ENCODE measurements at regions not wholly inside any gene's neighbourhood (a gene's known extent, or its start where the extent isn't known, plus 50 kb on each side); places are given as distances from the start of the nearest gene placed in this dataset.
"Not testable (repeated sequence)": the region's sequence is repeated elsewhere in the genome, so short reads cannot be mapped to it uniquely, and the experiment has no call there.

DNA sequence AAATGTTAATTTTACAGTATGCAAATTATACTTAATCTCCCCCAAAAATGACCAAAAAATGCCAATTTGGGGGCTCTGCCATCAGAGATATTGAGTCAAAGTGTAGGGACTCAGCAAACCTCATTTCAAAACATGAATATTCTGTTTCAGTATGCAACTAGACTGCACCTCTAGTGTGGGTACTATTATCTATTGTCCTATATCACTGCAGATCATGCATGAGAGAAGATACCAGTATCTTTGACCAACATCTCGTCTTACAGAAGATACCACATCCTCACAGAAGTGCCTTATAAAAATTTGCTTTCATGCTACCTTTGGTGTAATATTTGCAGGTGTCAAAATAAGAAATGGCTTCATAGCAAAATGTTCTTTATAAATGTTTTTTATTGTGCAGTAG is 623.8 kb downstream of the TENT5A start:
- no peak for DNase-seq (ENCODE audit: low read depth)

DNA sequence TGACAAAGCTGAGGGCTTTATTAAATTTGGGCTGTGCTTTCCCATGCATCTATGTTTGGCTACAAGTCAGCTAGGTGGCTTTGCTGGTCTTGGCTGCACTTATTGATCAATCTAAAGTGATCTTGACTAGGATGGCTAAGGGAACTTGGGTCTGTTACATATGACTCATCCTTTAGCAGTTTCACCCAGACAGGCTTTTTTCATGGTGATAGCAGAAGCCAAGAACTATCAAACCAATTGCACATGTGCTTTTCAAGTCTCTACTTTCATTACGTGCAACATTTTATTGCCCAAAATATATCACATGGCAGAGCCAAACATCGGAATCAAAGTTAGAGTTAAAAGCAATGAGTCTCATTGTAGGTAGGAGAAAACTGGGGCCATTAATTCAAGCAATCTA is 626.3 kb downstream of the TENT5A start:
- no peak for DNase-seq (ENCODE audit: low read depth)

DNA sequence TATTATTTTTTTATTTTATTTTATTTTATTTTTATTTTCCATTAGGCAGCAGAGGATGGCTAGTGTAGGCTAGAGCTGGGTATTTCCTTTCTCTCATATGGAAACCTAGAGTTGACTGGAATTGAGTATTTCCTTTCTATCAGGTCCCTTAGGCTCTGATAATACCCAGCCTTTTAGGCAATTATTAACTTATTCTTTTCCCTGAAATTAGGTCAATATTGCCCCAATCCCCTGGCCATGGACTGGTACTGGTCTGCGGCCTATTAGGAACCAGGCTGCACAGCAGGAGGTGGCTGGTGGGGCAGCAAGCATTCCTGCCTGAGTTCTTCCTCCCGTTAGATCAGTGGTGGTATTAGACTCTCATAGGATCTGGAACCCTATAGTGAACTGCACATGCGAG is 632.2 kb downstream of the TENT5A start:
- DNase-seq (ENCODE audit: low read depth) = no peak

DNA sequence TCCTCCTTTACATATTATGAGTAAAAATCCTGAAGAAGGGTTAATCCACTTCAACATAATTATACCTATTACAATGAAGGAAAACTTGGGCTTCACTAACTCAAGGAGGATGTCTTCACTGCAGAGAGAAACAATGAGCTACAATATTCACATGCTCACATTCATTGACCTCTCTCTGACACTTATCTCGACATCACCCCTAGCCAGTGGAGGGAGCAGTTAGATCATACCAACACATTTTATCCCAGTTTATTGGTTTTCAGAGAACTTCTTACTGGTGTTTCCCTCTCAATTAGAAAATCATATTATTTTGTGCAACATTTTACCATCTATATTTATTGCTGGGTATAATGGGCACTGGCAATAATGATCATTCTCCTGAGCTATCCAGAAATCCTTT is 646.5 kb downstream of the TENT5A start:
- no peak for DNase-seq (ENCODE audit: low read depth)

DNA sequence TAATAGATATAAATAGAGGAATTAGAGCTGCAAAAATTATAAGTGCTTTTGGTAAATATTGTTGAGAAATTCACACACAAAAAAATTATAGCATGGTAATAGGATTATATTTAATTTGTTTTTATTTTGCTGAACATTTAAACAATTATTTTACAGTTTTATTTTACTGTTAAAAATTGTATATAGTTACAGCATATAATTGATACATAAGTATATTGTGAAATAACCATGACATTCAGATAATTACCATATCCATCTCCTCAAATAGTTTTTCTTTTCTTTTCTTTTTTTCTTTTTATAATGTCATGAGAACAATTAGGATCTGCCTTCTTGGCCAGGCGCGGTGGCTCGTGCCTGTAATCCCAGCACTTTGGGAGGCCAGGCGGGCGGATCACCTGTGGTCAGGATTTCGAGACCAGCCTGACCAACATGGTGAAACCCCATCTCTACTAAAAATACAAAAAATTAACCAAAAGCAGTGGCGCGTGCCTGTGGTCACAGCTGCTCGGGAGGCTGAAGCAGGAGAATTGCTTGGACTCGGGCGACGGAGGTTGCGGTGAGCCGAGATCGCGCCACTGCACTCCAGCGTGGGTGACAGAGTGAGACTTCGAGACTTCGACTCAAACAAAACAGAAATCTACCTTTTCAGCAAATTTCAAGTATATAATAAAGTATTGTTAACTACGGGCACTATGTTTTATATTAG is 654.2 kb downstream of the TENT5A start:
- DNase-seq (ENCODE audit: low read depth) = no peak

DNA sequence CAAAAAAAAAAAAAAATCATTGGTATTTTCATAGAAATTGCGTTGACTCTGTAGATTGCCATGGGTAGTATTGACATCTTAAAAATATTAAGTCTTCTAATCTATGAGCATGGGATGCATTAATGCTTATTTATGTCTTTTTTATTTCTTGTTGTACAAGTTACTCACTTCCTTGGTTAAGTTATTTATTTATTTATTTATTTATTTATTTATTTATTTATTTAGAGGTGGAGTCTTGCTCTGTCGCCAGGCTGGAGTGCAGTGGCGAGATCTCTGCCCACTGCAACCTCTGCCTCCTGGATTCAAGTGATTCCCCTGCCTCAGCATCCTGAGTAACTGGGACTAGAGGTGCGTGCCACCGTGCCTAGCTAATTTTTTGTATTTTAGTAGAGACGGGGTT is 656.0 kb downstream of the TENT5A start:
- not testable (repeated sequence) for DNase-seq (ENCODE audit: low read depth)

DNA sequence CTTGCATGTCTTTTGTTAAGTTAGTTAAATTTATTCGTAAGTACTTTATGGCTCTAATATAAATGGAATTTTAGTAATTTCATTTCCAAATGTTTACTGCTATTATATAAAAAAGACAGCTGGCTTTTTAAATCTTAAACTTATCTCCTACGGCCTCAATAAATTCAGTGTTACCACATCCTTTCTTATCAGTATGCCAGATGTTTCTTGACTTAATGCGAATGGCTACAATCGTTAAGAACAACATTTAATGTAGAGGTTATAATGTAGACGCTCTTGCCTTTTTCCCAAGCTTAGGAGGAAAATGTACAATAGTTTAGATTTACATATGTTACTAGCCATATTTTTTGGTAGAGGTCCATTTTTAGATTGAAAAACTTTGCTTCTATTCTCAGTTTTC is 659.4 kb downstream of the TENT5A start:
- no peak for DNase-seq (ENCODE audit: low read depth)

DNA sequence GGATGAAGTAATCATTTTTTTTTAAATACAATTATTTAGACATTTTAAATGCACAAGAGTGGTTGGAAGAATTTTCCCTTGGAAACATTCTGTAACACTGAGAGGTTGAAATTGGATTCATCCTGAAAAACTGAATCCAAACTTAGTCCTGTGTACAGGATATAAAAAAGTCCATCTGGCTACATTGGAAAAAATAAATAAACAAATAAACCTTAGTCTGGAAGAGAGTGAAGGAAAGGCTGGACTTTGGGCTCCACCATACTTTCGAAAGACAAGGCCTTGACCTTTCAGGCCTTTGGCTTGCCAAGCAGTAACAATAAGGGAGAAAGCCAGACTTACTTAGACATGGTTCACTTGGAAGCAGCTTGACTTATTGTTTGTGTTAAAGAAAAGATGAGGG is 664.3 kb downstream of the TENT5A start:
- DNase-seq (ENCODE audit: low read depth) = no peak

DNA sequence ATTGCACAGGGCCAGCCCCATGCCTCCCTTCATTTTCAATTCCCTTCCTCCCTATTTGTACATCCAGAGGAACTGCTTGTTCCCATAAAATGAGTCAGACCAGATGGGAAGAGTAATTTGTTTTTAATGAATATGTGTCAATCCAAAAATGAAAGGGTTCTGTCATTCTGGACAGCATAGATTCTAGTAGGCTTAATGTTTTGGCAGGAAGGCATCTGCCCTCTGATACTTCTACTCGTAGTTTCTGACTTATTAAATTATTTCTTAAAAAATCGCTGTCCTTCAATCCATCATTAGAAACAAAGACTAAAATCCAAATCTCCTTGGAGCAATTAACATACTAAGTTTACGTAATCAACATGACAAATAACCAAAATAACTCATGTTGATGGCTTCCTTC is 665.5 kb downstream of the TENT5A start:
- DNase-seq (ENCODE audit: low read depth) = no peak

DNA sequence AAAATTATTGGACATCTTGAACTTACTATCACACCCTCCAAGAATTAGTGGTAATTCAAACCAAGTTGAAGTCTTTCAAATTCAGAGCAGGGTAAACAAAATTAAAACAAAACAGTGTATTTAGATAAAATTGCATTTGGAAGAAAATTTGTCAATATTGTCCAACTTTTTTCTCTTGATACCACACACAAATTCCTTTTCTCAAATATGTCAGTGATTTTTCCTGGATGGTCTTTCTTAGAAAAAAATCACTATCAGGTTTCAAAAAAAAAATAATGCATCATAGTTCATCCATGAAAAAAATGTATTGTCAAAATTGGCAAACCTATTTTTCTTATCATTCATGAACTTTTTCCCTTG is 667.1 kb downstream of the TENT5A start:
- DNase-seq (ENCODE audit: low read depth) = no peak

DNA sequence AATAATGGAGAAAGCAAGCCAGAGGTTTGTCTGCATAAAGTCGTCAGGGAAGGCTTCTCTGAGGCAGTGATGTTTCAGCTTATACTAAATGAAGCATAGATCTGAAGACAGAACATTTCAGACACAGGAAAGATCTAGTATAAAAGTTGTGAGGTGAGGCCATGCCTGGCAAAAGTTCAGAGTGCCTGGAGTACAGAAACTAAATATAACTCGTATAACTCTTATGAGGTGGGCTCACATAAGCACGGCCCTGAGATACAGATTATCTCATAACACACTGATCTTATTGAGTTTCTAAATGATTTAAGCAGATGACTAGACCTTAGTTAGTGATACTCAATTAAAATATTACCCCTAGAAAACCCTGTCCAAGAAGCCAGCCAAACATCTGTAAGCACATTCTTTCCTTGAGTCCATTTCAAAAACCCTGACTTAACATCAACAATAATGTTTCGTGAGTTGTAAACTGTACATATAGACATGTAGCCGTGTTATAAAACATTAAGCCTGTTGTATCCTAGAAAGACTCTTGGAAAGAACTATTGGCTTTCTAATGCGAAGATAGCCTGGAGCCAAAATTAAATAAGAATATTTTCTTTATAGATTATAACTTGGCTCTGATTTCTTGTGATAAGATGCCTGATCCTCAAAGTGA is 667.6 kb downstream of the TENT5A start:
- DNase-seq (ENCODE audit: low read depth) = no peak

DNA sequence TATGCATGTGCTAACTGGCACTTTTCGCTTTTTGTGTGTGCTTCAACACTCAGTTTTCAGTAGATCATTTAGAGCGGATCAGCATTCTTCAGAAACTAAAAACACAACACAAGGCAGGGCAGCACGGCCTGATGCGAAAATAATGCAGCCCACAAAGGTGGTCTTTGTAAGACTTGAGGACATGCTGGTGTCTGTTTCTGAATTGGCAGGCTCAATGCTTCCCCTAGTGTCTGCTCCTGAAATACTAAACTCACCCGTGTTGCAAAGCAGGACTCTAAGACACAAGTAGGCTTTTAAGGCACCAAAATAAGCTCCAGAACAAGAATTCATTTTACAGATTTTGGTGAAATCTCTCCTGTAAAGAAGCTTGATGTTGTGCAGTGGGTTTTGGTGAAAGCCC is 676.5 kb downstream of the TENT5A start:
- no peak for DNase-seq (ENCODE audit: low read depth)

DNA sequence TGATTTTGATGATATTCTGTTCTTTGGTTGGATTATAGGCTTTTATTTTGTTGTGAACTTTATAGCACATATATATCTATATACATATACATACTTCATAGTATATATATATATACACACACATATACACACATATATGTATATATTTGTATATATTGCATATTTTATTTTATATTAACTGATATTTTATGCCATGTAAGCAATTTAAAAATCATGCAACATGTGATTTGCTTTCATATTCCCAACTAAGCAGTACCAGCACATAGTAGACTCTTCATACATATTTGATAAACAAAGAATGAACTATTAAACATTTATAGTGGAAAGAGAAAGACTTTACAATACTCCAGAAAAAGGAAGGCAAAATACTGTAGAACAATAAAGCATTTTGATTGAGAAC is 679.2 kb downstream of the TENT5A start:
- no peak for DNase-seq (ENCODE audit: low read depth)

DNA sequence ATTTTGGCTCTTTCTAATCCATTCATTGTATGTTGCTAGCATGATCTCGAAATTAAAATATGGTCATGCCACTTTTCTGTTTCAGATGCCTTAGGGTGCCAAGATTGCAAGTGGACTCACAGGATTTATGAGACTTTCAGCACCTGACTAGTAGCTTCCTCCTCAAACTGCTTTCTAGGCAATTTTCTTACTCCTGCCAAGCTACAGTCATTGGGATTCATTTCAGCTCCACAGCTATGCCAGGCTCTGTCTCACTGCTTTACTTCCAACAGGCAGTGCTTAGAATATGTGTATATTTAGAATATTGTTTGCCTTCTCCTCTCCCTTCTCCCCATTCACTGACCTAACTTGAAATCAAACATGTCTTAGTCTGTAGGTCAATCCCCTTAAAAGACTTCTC is 681.4 kb downstream of the TENT5A start:
- no peak for DNase-seq (ENCODE audit: low read depth)

DNA sequence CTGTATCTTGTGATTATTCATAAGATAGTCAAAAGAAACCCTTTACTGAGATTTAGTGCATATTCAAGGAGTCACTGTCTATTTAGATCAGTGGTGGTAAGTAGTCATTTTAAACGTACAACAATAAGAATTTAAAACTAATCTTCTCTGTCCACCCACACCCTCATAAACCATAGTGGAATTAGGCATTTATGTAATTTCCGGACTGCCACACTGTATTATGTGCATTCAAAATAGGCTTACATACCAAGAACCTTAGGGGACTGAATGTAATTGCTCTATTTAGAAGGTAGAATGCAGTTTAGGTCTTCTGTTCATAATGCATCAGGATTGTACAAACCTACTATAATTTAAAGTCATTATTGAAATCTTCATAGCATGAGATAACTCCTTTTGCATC is 685.4 kb downstream of the TENT5A start:
- DNase-seq (ENCODE audit: low read depth) = no peak

DNA sequence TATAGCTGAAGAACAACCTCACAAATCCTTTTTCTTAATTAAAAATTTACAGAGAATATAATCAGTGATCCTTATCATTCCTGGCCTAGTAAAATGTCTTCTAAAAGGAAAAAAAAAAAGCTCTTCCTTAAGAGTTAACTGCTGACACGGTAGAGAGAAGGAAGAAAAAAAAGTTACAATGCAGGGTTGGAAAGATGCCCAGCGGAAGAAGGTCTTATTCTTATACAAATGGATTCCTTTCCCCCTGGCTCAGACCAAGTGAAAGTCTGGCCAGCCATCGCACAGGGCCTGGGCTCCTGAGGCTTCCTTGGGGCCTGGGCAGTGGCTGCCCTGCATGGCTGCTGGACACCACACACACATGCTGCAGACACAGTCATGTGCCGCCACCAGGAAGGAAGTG is 688.6 kb downstream of the TENT5A start:
- DNase-seq (ENCODE audit: low read depth) = no peak

DNA sequence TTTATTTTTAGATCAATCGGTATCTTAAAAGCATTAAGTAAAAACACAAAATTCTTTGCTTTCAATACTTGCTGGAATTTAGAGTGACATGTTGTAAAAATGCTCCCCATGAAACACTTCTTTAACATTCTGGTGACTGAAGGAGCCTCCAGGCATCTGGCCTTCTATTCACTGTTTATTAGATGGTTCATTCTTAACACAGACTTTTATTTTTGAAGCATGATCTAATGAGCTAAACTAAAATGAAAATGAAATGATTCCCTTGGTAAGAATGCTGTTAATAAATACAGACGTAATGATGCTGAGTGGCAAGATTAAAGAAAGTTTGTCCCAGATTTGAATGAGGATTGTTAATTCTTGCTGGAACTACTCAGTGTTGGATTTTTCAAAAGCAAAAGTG is 698.4 kb downstream of the TENT5A start:
- no peak for DNase-seq (ENCODE audit: low read depth)

DNA sequence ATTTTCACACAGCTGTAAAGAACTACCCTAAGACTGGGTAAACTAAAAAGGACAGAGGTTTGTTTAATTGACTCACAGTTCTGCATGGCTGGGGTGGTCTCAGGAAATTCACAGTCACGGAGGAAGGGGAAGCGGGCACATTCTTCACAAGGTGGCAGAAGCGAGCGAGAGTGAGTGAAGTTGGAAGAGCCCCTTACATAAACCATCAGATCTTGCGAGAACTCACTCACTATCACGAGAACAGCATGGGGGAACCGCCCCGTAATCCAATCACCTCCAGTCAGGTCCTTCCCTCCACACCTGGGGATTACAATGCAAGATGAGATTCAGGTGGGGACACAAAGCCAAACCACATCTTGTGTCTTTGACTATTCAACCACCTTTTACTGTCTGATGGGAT is 700.5 kb downstream of the TENT5A start:
- DNase-seq (ENCODE audit: low read depth) = no peak

DNA sequence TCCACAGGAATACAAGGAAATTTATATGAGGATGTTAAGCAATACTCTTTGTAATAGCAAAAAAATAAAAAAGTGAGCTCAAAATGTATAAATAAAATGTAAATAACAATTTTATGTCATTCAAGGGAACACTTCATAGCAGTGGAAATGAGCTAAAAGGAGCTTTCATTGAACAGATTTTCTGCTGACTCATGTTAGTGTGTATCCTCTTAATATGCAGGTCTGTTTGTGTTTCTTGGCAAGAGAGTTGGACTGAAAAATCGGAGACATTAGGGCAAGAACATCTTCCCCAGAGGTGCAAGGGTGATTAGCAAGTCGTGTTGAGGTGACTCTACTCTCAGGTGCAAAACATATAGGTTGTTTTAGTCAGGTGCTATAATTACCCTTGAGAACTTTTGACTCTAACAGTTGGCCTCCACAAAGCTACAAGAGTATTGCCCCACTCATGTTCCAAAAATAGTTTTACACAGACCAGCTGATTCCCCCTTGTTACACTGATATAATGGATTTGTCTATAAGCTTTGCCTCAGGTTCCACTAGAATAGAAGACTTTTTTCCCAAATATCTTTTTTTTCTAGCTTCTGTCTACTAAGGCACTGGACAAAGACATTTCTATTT is 702.9 kb downstream of the TENT5A start:
- DNase-seq (ENCODE audit: low read depth) = no peak

DNA sequence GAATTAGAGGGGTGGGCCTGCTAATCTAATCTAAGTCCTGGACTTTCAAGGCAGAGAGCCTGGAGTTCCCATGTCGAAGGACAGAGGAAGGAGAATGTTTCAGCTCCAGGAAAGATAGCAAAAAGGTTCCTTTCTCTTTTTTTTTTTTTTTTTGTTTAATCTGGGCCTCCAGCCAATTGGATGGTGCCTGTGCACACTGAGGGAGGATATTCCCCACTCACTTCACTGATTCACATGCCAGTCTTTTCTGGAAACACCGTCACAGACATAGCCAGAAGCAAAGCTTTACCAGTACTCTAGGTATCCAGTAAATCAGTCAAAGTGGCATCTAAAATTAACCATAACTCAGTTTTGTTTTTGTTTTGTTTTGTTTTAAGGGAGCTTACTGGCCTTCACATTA is 721.1 kb downstream of the TENT5A start:
- DNase-seq (ENCODE audit: low read depth) = no peak

DNA sequence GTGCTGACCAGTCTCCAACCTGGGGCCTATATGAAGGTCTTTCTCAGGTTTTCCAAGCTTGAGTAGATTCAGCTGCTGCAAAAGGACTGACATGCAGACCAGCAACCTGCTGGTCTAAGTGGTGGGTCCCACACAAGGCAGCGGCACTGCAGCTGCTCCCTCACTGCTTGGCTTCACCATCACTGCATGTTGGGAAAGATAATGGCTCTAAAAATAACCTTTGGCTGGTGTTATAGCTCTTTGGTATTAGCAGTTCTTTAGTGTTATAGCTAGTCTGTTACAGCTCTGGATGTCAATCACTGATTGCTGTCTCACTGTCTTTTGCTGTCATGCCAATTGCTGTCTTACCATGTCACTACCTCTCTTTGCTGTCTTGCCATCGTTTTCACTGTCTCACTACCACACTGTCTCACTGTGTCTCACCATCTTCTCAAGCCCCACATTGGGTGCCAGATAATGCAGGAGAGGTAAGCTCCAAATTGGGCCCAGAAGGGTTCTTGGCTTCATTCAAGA is 726.4 kb downstream of the TENT5A start:
- DNase-seq (ENCODE audit: low read depth) = no peak

DNA sequence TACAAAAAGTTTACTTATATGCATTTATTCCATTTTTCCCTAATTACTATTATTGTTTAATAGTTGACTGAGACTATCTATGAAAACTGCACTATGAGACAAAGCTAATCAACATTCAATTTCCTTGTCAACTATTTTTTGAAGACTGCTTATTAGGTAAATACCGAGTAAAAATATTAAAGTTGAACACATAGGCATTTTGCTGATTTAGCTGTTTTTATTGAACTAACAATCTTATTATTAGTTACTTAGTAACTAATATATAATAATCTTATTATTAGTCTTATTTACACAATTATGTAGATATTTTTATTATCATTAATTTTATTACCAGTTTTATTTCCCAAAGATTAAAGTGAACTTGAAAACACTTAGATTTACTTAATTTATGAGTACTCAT is 728.8 kb downstream of the TENT5A start:
- DNase-seq (ENCODE audit: low read depth) = no peak

DNA sequence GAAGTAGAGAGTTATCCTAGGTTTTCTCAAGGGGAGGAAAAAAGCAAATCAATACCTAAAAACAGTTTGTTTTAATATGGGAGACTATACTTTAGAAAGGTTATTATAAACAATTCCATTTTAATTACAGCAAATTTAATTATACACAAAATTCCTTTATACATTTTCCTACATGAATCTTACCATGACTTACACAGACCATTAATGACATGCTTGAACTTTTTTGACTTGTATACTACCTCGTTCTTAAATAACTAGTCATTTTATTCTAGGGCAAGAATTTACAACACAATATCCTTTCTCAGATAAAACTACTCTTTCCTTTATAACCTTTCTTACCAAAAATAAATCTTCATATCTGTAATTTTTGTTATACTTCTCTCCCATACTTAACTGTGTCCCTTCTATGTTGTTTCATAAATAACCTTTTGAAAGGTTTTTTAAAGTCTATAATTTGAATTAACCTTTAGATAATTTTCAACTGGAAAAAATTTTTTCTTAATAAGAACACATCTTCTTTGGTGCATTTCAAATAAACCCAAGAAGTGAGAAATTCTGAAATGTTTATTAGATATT is 729.4 kb downstream of the TENT5A start:
- no peak for DNase-seq (ENCODE audit: low read depth)

All from stimulated activated CD8-positive, alpha-beta memory T cell treated with anti-CD3 and anti-CD28 coated beads, Interleukin-12 subunit alpha, Interleukin-12 subunit beta, amount 100 ng/mL, for 4 hours (primary cell).